Loucy (cell line): ENCODE measurements at regions not wholly inside any gene's neighbourhood (a gene's known extent, or its start where the extent isn't known, plus 50 kb on each side); places are given as distances from the start of the nearest gene placed in this dataset.
"Not testable (repeated sequence)": the region's sequence is repeated elsewhere in the genome, so short reads cannot be mapped to it uniquely, and the experiment has no call there.

Experiments used
- H2AFZ ChIP-seq: fragments of 200-600 bp; sonication (generic); 2 replicates; pipeline ENCODE4 v1.6.0; 2016; ENCODE audit warnings: antibody characterized with exemption, mild to moderate bottlenecking, low read length, moderate library complexity
- H3F3A ChIP-seq: fragments of 200-600 bp; 2 replicates; pipeline ENCODE4 v1.6.0; 2016; ENCODE audit warnings: antibody characterized with exemption, low read depth, mild to moderate bottlenecking
- H3K27me3 ChIP-seq: fragments of 200-600 bp; sonication (generic); 2 replicates; pipeline ENCODE4 v1.6.1; 2014; ENCODE audit warnings: low read length, mild to moderate bottlenecking; ENCODE audit not compliant: insufficient read depth, poor library complexity, severe bottlenecking
- H3K36me3 ChIP-seq: fragments of 200-600 bp; sonication (generic); 2 replicates; pipeline ENCODE4 v1.6.1; 2016; ENCODE audit warnings: low read length; ENCODE audit not compliant: insufficient read depth
- H3K4me1 ChIP-seq: fragments of 200-600 bp; sonication (generic); 2 replicates; pipeline ENCODE4 v1.5.1; 2014; ENCODE audit warnings: low read length, mild to moderate bottlenecking; ENCODE audit not compliant: insufficient read depth, poor library complexity, severe bottlenecking
- H3K4me2 ChIP-seq: fragments of 200-600 bp; sonication (generic); 2 replicates; pipeline ENCODE4 v1.6.0; 2014; ENCODE audit warnings: antibody characterized with exemption, low read length, low read depth, mild to moderate bottlenecking; ENCODE audit not compliant: poor library complexity, severe bottlenecking
- H3K4me3 ChIP-seq: fragments of 200-600 bp; sonication (generic); 2 replicates; pipeline ENCODE4 v1.5.1; 2014; ENCODE audit warnings: low read length, mild to moderate bottlenecking, mixed read lengths; ENCODE audit not compliant: poor library complexity, severe bottlenecking
- H3K79me2 ChIP-seq: fragments of 200-600 bp; sonication (generic); 2 replicates; pipeline ENCODE4 v1.6.1; 2014; ENCODE audit warnings: low read length; ENCODE audit not compliant: insufficient read depth
- H3K9ac ChIP-seq: fragments of 200-600 bp; sonication (generic); 2 replicates; pipeline ENCODE4 v1.6.0; 2014; ENCODE audit warnings: mild to moderate bottlenecking, low read depth, low read length, moderate library complexity; ENCODE audit not compliant: poor library complexity, severe bottlenecking
- H3K9me2 ChIP-seq: fragments of 200-600 bp; sonication (generic); replicated peaks from 2 replicates; pipeline ENCODE4 v1.6.1; 2016; ENCODE audit warnings: low read depth, low read length, mixed read lengths
- H3K9me3 ChIP-seq: fragments of 200-600 bp; sonication (generic); 2 replicates; pipeline ENCODE4 v1.6.1; 2014; ENCODE audit warnings: mild to moderate bottlenecking, antibody characterized with exemption, low read length, low read depth; ENCODE audit not compliant: insufficient read depth
- H4K20me1 ChIP-seq: fragments of 200-600 bp; sonication (generic); 2 replicates; pipeline ENCODE4 v1.6.0; 2014; ENCODE audit warnings: antibody characterized with exemption, low read length, mild to moderate bottlenecking; ENCODE audit not compliant: insufficient read depth, poor library complexity, severe bottlenecking

GRCh38 chr5:177857642-177858200, 75.0 kb upstream of the FAM153A start:
- H3K79me2 ChIP-seq, H3F3A ChIP-seq, H3K9me3 ChIP-seq, H3K36me3 ChIP-seq, H2AFZ ChIP-seq, H4K20me1 ChIP-seq, H3K9ac ChIP-seq, H3K4me1 ChIP-seq, H3K9me2 ChIP-seq, H3K4me2 ChIP-seq, H3K27me3 ChIP-seq, H3K4me3 ChIP-seq: not testable (repeated sequence)

- H2AFZ ChIP-seq, H3K36me3 ChIP-seq, H3K9me2 ChIP-seq, H3K79me2 ChIP-seq, H3K4me3 ChIP-seq, H3K9me3 ChIP-seq, H3K27me3 ChIP-seq, H3F3A ChIP-seq, H4K20me1 ChIP-seq, H3K9ac ChIP-seq, H3K4me1 ChIP-seq, H3K4me2 ChIP-seq: not testable (repeated sequence)
Observed at GRCh38 chr5:177856474-177856873, 73.8 kb upstream of the FAM153A start.

- not testable (repeated sequence) for H3F3A ChIP-seq, H3K79me2 ChIP-seq, H3K36me3 ChIP-seq, H3K9me3 ChIP-seq, H3K4me2 ChIP-seq, H3K4me3 ChIP-seq, H3K9me2 ChIP-seq, H3K9ac ChIP-seq, H3K27me3 ChIP-seq, H2AFZ ChIP-seq, H3K4me1 ChIP-seq, H4K20me1 ChIP-seq
Observed at GRCh38 chr5:177847914-177848313, 65.2 kb upstream of the FAM153A start.

GRCh38 chr5:177846598-177846997, 63.9 kb upstream of the FAM153A start:
- not testable (repeated sequence) for H3F3A ChIP-seq, H3K4me1 ChIP-seq

GRCh38 chr5:177845906-177846305, 63.2 kb upstream of the FAM153A start:
- not testable (repeated sequence) for H2AFZ ChIP-seq, H3K4me2 ChIP-seq, H3K4me3 ChIP-seq, H4K20me1 ChIP-seq, H3K79me2 ChIP-seq, H3F3A ChIP-seq, H3K9me2 ChIP-seq, H3K4me1 ChIP-seq, H3K9me3 ChIP-seq, H3K36me3 ChIP-seq, H3K27me3 ChIP-seq, H3K9ac ChIP-seq

More at GRCh38 chr5:177846598-177846997, 63.9 kb upstream of the FAM153A start:
- H4K20me1 ChIP-seq, H3K4me3 ChIP-seq, H3K79me2 ChIP-seq, H3K27me3 ChIP-seq, H3K9me2 ChIP-seq, H3K9me3 ChIP-seq, H3K36me3 ChIP-seq, H3K4me2 ChIP-seq, H2AFZ ChIP-seq, H3K9ac ChIP-seq: not testable (repeated sequence)

- not testable (repeated sequence) for H3K4me2 ChIP-seq, H3K4me3 ChIP-seq, H3K9me3 ChIP-seq, H3K27me3 ChIP-seq, H3K9ac ChIP-seq, H3K9me2 ChIP-seq, H2AFZ ChIP-seq, H3K36me3 ChIP-seq, H3K4me1 ChIP-seq, H4K20me1 ChIP-seq, H3F3A ChIP-seq, H3K79me2 ChIP-seq
Observed at GRCh38 chr5:177836191-177836590, 53.5 kb upstream of the FAM153A start.
